ENCODE measurements at regions not wholly inside any gene's neighbourhood (a gene's known extent, or its start where the extent isn't known, plus 50 kb on each side); places are given as distances from the start of the nearest gene placed in this dataset.

DNA sequence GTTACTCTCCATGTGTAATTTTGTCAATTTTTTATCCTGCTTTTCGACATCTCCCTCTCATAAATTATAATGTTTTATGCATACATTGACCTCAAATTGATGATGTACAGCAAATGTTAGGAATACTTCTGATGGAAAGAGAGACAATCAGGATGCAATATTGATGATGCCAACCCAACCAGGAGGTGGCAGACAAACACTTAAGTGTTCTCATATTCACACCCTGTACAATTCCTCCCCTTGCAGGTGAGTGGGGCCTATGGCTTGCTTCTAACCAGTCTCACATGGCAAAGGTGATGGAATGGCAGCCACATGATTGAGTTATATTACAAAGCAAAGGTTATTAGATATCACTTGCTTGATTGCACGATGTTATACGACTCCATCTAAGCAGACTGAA, 594.3 kb upstream of the REG3G start:
- no peak for TF ChIP-seq GLIS3 (CRISPR knock-in tag; IDR thresholded peaks at IDR 0.05)
- no peak for ATAC-seq

DNA sequence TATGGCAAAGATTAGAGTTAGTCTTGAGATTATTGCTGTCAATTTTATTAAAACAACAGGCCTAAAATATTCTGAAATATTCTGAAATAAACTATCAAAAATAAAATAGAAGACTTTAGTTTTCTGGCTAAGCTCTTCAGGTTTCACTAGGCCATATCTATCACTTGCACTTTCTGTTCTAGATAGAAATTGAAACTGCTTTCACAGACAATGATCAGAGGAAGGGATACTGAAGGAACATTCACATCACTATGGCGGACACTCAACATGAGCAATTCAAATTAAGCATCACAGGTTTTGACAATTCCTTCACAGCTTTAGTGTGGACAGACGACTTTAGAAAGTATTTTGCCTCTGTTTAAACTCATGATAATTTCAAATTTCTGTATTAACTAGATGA, 586.4 kb upstream of the REG3G start:
- TF ChIP-seq GLIS3 (CRISPR knock-in tag; IDR thresholded peaks at IDR 0.05) = no peak
- no peak for TF ChIP-seq CREB5 (CRISPR knock-in tag; IDR thresholded peaks at IDR 0.05; ENCODE audit: low read depth)
- no peak for TF ChIP-seq CSDC2 (CRISPR knock-in tag; IDR thresholded peaks at IDR 0.05)
- TF ChIP-seq, protein P1, sequence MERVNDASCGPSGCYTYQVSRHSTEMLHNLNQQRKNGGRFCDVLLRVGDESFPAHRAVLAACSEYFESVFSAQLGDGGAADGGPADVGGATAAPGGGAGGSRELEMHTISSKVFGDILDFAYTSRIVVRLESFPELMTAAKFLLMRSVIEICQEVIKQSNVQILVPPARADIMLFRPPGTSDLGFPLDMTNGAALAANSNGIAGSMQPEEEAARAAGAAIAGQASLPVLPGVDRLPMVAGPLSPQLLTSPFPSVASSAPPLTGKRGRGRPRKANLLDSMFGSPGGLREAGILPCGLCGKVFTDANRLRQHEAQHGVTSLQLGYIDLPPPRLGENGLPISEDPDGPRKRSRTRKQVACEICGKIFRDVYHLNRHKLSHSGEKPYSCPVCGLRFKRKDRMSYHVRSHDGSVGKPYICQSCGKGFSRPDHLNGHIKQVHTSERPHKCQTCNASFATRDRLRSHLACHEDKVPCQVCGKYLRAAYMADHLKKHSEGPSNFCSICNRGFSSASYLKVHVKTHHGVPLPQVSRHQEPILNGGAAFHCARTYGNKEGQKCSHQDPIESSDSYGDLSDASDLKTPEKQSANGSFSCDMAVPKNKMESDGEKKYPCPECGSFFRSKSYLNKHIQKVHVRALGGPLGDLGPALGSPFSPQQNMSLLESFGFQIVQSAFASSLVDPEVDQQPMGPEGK (CRISPR knock-in tag; IDR thresholded peaks at IDR 0.05; ENCODE audit: borderline replicate concordance) = no peak
- no peak for TF ChIP-seq ZNF70 (CRISPR knock-in tag; IDR thresholded peaks at IDR 0.05)
- no peak for TF ChIP-seq BACH2 (CRISPR knock-in tag; IDR thresholded peaks at IDR 0.05; ENCODE audit: borderline replicate concordance)
- TF ChIP-seq TCF4 (CRISPR knock-in tag; IDR thresholded peaks at IDR 0.05; ENCODE audit: borderline replicate concordance) = no peak
- ATAC-seq = no peak

DNA sequence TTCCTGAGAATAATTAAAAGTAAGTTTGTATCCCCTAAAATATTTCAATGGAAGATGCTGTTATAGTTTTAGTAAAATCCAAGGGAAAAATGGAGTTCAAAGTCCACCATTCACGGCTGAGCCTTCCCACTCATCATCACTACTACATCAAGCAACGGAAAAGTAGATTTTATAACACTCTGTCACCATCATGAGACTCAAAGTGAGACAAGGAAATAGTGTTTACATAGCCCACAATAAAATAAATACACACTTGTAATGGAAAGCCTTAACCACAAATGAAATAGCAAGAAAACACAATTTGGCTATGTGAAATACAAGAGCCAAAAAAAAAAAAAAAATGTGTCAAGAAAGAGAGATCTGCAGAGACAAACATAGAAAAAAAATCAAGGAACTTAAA, 569.9 kb upstream of the REG3G start:
- no peak for ATAC-seq
- no peak for TF ChIP-seq SNAI2 (CRISPR knock-in tag; IDR thresholded peaks at IDR 0.05)
- no peak for TF ChIP-seq ARNTL (CRISPR knock-in tag; IDR thresholded peaks at IDR 0.05; ENCODE audit: borderline replicate concordance, low read depth)

- no peak for ATAC-seq
- TF ChIP-seq ZNF565 (CRISPR knock-in tag; conservative IDR thresholded peaks at IDR 0.05; ENCODE audit: low read depth) (no peak), TOX (CRISPR knock-in tag; IDR thresholded peaks at IDR 0.05; ENCODE audit: borderline replicate concordance) (no peak), ZC3H10 (CRISPR knock-in tag; IDR thresholded peaks at IDR 0.05) (no peak), PPARA (CRISPR knock-in tag; IDR thresholded peaks at IDR 0.05; ENCODE audit: borderline replicate concordance) (no peak)
- TF ChIP-seq, protein P1 (CRISPR knock-in tag; IDR thresholded peaks at IDR 0.05; ENCODE audit: borderline replicate concordance) = no peak
Observed at GRCh38 chr2:78457269-78457668, 568.2 kb upstream of the REG3G start.

DNA sequence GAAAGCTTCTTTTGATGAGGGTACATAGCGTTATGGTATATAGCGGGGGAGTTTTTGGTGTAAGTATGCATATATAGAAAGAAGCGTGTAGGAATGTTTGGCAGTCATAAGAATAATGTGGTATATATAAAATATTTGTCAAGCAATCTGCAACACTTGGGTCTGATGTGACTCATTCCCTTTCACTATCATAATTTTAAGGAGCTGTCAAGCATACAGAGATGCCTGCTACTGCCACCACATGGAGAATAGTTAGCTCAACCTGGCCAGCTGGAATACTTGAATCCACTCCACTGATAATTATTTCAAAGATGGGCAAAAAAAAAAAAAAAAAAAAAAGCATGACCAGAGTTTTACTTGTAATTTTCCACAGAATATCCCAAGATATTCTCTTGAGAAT, 559.8 kb upstream of the REG3G start:
- no peak for ATAC-seq
- no peak for TF ChIP-seq RARB (CRISPR knock-in tag; IDR thresholded peaks at IDR 0.05)
- no peak for TF ChIP-seq TOX (CRISPR knock-in tag; IDR thresholded peaks at IDR 0.05; ENCODE audit: borderline replicate concordance)
- TF ChIP-seq, protein P1 (CRISPR knock-in tag; IDR thresholded peaks at IDR 0.05; ENCODE audit: borderline replicate concordance) = no peak
- TF ChIP-seq CREB5 (CRISPR knock-in tag; IDR thresholded peaks at IDR 0.05; ENCODE audit: low read depth) = no peak
- TF ChIP-seq GLIS3 (CRISPR knock-in tag; IDR thresholded peaks at IDR 0.05) = no peak
- TF ChIP-seq PPARA (CRISPR knock-in tag; IDR thresholded peaks at IDR 0.05; ENCODE audit: borderline replicate concordance) = no peak
- TF ChIP-seq ARNTL (CRISPR knock-in tag; IDR thresholded peaks at IDR 0.05; ENCODE audit: borderline replicate concordance, low read depth) = no peak
- TF ChIP-seq POU6F1 (CRISPR knock-in tag; IDR thresholded peaks at IDR 0.05; ENCODE audit: borderline replicate concordance, low read depth) = no peak
- TF ChIP-seq CSDC2 (CRISPR knock-in tag; IDR thresholded peaks at IDR 0.05) = no peak
- TF ChIP-seq ZNF8 (CRISPR knock-in tag; IDR thresholded peaks at IDR 0.05) = no peak
- no peak for TF ChIP-seq TCF4 (CRISPR knock-in tag; IDR thresholded peaks at IDR 0.05; ENCODE audit: borderline replicate concordance)

Data from SK-N-SH treated with all-trans-retinoic acid at 6 μM for 48 hours (cell line).